Activated T-cell treated with anti-CD3 and anti-CD28 coated beads for 4 hours (primary cell): ENCODE measurements at regions not wholly inside any gene's neighbourhood (a gene's known extent, or its start where the extent isn't known, plus 50 kb on each side); places are given as distances from the start of the nearest gene placed in this dataset.
"Not testable (repeated sequence)": the region's sequence is repeated elsewhere in the genome, so short reads cannot be mapped to it uniquely, and the experiment has no call there.

Experiments used
- DNase-seq: peaks from one replicate; pipeline ENCODE4 v3.0.0-alpha.2; 2020

- DNase-seq, result no peak
These were observed 1864.8 kb downstream of the MAT2B start for GRCh38 chr5:165370233-165370632.

DNA sequence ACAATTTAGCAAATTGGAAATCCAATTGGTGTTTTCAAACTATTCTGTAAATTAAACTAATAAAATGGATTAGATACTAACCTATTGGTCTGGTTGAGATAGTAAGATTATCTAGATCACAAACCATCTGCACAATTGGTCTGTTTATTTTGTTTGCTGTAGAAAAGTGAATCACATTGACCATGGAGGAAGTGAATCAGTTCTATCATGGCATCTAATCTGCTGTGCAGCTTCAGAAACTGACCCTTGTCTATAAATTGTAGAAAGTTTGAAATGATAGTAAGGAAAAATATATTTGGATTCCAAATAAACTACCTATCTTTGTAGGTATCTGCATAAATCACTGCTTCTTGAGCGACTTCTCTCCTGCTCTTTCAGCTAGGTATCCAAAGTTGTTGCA is 1865.4 kb downstream of the MAT2B start:
- DNase-seq, result no peak

DNA sequence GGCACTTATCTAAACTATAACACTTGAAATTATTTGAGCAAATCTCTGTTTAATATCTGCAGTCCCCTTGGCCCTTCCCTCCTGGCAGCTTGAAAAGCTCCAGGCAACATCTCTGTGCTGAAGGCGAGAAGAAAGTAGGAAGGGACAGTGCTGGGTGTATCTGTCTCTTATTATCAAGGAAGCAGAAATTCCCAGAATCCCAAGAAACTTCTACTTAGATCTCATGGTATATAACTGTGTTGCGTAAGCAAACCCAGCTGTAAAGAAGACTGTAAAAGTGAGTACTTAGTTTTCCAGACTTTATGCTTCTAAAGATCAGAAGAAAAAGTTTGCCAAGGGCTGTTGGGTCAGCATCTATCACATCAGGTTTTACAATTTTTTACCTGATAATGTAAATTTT is 1869.8 kb downstream of the MAT2B start:
- no peak for DNase-seq

GRCh38 chr5:165393839-165394238 is 1888.4 kb downstream of the MAT2B start:
- no peak for DNase-seq

DNA sequence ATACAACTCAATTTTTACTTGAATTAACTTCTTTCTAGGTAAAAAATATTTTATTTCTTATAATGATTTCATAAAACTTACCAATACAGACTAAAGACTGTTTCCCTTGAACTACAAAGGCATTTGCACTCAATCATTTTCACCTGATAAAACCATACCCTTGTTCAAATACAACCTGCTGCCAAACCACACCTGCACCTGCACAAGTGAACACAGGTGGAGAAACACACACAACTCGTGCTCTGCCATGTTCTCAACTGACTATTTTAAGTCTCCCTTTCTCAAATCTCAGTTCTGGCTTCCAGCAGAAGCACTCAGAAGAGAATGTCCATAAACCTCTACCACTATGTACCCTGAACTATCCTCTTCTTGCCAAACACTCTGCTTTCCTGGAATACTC is 1892.1 kb downstream of the MAT2B start:
- DNase-seq, result no peak

DNA sequence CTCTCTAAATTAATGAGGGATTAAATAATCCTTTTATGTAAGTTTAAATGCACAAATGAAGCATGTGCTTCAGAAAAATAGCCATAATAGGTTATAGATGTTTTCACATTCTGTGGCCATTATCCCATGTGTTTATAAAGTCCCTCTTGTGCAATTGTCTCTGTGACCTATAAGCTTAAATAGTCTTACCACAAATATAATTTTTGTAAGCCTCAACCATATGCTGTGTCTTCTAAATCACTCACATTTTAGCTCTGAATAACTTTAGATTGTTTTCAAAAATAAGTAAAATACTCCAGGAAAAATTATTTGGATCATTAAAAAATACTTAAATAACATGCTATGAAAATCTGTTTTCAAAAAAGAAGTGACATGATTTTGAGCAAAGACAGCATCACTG is 1894.7 kb downstream of the MAT2B start:
- no peak for DNase-seq

- no peak for DNase-seq
These were observed 1899.5 kb downstream of the MAT2B start for GRCh38 chr5:165404917-165405316.

DNA sequence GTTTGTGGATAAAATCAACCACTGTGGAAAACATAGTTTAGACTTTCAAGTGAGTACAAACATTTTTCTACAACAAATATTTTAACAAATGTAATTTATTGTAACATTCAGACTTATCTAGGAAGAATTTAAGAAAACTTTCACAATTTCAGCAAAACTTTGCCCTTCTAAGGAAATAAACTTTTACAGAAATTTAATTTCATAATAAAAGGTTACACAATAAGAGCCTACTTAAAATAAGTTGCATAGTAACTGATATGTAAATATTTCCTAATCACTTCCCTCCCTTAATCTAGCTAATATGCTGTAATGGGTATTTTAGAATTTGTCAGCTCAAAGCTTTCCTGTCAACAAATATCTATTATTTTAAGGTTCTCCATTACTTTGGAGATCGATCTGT is 1899.9 kb downstream of the MAT2B start:
- DNase-seq, result no peak

- DNase-seq, result no peak
These were observed 1901.9 kb downstream of the MAT2B start for GRCh38 chr5:165407352-165407751.

GRCh38 chr5:165410476-165410875 is 1905.1 kb downstream of the MAT2B start:
- DNase-seq, result no peak

GRCh38 chr5:165411532-165411931 is 1906.1 kb downstream of the MAT2B start:
- DNase-seq, result not testable (repeated sequence)

GRCh38 chr5:165420493-165420892 is 1915.1 kb downstream of the MAT2B start:
- DNase-seq, result no peak

DNA sequence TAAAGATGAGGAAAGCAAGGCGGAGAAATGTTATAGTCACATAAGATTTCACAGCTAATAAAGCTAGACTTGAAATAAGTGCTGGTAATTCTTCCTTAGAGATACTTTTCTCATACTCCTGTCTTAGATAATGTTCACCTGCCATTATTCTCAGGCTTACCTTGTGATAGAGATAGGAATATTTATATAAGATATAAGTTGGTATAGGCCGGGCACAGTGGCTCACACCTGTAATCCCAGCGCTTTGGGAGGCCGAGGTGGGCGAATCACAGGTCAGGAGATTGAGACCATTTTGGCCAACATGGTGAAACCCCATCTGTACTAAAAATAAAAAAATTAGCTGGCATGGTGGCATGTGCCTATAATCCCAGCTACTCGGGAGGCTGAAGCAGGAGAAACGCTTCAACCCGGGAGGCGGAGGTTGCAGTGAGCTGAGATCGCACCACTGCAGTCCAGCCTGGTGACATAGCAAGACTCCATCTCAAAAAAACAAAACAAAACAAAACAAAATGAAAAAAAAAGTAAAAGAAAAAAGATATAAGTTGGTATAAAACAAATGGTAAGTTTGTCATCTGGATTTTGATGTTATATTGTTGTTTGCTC is 1918.4 kb downstream of the MAT2B start:
- no peak for DNase-seq

GRCh38 chr5:165425594-165425993 is 1920.2 kb downstream of the MAT2B start:
- DNase-seq, result no peak

DNA sequence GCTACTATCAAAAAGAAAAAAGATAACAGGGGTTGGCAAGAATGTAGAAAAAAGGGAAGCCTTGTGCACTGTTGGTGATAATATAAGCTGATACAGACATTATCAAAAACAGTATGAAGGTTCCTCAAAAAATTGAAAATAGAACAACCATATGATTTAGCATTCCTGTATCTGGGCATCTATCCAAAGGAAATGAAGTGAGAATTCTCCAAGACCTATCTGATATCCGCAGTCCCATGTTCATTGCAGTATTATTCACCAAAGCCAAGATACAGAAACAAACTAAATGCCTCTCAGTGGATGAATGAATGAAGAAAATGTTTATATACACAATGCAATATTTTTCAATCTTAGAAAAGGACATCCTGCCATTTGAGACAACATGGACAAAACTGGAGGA is 1943.3 kb downstream of the MAT2B start:
- DNase-seq, result no peak

DNA sequence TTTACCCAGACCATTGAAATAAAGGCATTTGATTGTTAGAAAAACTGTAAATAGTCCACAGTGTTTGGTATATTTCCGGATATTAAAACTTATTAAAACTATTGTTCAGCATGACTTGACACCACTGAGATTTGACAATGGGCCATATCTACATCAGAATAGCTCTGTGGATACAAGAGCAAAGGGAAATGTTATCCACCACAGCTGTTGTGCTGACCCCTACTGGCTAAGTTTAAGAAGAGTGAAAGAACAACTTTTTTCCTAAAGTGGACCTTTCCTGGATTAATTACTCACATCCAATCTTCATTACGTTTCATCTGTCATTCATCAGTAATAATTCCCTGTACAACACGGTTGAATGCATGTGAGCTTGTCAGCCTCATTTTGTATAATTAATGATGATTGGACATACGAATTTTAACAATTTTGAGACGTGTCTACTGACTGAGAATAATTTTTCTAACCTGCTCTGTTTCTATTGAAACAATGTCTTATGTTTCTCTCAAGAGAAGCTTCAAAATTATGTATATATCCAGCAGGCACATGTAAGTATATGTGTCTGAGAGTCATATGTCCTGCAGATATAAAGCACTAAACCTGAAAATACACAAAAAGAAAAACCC is 1952.6 kb downstream of the MAT2B start:
- DNase-seq, result no peak

DNA sequence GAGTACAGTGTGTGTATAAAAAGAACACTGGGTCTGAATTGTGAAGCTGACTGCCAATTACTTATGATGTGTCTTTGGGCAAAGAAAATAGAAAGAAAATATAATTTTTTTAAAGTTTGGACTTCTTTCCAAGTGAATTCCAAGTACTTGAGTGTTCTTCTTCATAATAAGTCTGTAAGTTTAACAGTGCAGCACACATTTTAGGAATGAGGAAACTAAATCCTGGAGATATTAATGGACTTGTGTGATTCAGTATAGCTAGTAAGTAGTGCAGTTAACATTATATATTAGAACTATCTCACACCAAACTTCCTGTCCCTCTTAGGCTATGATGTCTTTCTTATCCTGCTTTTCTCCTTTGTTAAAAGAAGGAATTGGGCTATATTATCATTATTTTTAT is 1953.8 kb downstream of the MAT2B start:
- DNase-seq, result no peak

DNA sequence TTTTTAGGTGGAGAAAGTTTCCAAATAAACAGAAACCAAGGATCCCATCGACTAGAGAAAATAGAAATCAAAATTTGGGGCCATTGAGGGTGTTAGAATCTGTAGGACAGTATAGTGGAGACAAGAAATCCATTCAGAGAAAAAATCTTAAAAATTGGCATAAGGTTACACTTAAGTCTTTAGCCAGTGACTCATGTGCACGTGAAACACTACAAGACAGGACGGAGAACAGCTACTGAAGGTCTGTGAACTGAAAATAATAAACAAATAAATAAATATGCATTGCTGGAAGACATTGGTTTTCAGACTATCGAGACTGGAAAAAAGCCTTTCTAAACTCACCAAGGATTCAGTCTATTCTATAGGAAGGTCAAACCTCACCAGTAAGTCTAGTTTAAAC is 1955.5 kb downstream of the MAT2B start:
- no peak for DNase-seq

GRCh38 chr5:165477546-165477945 is 1972.1 kb downstream of the MAT2B start:
- DNase-seq, result no peak

DNA sequence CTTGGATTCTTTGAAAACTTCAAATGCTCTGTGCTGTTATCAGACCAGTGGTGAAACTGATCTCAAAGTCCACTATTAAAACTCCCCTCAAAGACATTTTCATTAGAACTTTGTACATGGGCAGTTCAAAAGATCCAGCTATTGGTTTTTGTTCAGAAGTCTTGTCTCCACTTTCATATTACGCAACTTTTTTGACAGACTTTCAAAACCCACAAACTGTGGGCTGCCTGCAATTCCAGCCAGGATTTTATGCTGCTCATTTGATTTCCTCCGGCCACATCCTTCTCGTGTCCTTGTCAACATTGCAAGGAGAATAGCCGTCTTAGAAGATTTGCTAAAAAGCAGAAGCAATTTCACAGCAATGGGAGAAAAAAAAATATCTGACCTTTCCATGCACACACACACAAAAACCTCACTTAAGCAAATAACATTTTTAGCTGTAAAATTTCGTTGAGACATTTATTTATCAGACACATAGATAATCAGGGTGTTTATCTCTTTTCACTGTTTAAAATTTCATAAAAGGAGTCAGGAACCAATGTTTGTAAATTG is 1990.5 kb downstream of the MAT2B start:
- DNase-seq, result no peak

DNA sequence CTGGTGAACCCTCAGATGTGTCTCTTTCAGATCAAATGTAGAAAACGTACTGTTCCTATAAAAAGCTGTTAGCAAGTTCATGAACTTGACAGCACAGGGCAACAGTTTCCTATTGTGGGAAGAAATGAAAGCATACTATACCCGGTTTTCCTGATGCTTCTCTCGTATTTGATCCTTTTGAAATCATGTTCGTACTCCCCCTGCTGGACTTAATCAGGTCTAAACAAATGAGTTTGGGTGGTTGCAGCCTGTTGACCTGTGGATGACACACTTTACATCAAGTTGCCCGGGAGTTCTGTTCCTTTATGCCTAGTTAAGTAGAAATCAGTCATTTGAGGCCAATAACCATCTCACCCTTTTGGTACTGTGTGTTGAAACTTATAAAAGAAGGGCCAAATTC is 1992.3 kb downstream of the MAT2B start:
- DNase-seq, result no peak

DNA sequence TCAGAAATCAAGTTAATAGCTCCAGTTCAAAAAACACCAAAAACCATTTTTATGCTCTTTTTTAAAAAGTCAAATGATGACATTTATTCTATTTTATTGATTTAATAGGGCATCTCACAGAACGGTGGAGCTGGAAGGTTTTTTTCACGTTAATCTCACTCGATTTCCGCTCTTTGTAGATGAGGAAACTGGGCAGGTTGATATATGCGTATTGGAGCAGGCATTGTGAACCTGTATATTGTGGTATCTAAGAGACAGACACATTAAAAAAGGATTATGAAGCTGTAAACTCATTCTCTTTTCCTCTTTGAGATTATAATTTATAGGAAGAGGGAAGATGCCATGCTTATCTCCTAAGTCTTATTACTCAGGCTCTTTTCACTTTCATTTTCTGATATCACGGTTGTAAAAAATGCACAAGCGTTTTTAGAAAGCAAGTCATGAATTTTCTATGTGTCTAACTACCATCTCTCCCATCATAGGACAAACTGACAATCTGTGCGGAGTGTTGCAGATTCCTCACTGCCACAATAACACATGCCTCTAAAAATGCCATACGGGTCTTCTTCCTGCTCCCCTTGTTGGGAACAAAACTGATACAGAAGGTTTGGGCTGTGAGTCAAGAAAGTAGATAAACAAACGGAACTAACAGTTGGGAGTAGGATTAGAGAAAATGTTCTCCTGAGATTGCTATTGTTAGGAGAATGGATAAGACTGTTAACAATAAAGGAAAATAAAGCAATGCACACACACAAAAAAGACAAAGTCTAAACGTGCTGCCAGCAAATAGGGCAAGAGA is 1997.7 kb downstream of the MAT2B start:
- no peak for DNase-seq

DNA sequence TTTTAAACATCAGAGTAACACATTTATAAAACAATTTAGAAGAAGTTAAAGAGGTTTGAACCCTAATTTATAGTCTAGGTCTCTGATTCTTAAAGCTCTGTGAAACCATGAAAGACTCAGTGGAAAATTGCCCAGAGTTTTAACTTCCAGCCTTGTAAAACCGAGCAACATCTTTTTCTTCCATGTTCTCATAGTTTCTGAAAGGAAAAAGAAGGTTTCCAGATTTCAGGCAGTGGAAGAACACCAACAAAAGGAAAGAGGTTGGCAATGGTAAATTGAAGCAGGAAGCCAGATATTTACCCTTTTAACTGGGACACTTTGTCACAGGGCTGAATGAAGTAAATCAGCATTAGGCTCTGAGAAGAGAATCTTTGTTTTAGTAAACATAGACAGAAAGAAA is 1999.3 kb downstream of the MAT2B start:
- DNase-seq, result no peak

DNA sequence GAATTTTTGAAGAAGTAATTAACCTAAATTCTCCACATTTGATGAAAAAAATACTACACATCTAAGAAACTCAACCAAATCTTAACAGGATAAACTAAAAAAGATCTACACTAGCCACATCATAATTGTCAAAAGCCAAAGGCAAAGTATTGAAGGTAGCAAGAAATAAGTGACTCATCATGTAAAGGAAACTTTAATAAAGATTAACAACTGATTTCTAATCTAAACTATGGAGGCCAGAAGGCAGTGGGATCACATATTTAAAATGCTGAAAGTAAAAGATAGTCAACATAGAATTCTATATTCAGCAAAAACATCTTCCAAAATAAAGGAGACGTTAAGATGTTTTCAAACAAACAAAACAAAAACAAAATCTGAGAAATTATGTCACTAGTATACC is 2002.9 kb downstream of the MAT2B start:
- no peak for DNase-seq
